H9 (cell line): ENCODE measurements at regions not wholly inside any gene's neighbourhood (a gene's known extent, or its start where the extent isn't known, plus 50 kb on each side); places are given as distances from the start of the nearest gene placed in this dataset.

Experiments used
- DNase-seq: peaks from one replicate; pipeline ENCODE4 v3.0.0-alpha.2; 2017
- H2AFZ ChIP-seq: one replicate; pipeline ENCODE4 v1.6.1; 2013; ENCODE audit warnings: mild to moderate bottlenecking, low read length, control low read depth, moderate library complexity
- H2AK5ac ChIP-seq: 2 replicates; pipeline ENCODE4 v1.6.1; 2013; ENCODE audit warnings: low read length, control low read depth, mixed read lengths; ENCODE audit not compliant: insufficient read length
- H2BK120ac ChIP-seq: one replicate; pipeline ENCODE4 v1.6.1; 2013; ENCODE audit warnings: low read depth, mild to moderate bottlenecking, low read length, control low read depth, inconsistent platforms; ENCODE audit not compliant: poor library complexity, severe bottlenecking
- H2BK12ac ChIP-seq: 2 replicates; pipeline ENCODE4 v1.6.1; 2013; ENCODE audit warnings: low read length, control low read depth, mixed read lengths, low read depth; ENCODE audit not compliant: insufficient read length
- H2BK15ac ChIP-seq: 2 replicates; pipeline ENCODE4 v1.6.1; 2013; ENCODE audit warnings: low read depth, low read length, control low read depth
- H2BK20ac ChIP-seq: one replicate; pipeline ENCODE4 v1.6.1; 2013; ENCODE audit warnings: low read depth, mild to moderate bottlenecking, low read length, control low read depth, inconsistent platforms; ENCODE audit not compliant: poor library complexity, severe bottlenecking
- H2BK5ac ChIP-seq: 2 replicates; pipeline ENCODE4 v1.6.1; 2013; ENCODE audit warnings: low read length, control low read depth, mixed read lengths; ENCODE audit not compliant: insufficient read length
- H3K14ac ChIP-seq: 2 replicates; pipeline ENCODE4 v1.6.1; 2013; ENCODE audit warnings: low read length, control low read depth; ENCODE audit not compliant: insufficient read depth
- H3K18ac ChIP-seq: 2 replicates; pipeline ENCODE4 v1.6.1; 2013; ENCODE audit warnings: low read depth, mild to moderate bottlenecking, mixed read lengths, low read length, control low read depth; ENCODE audit not compliant: insufficient read length
- H3K23ac ChIP-seq: 2 replicates; pipeline ENCODE4 v1.6.1; 2013; ENCODE audit warnings: low read length, control low read depth, mixed read lengths, low read depth; ENCODE audit not compliant: insufficient read length
- H3K23me2 ChIP-seq: 2 replicates; pipeline ENCODE4 v1.6.1; 2013; ENCODE audit warnings: low read depth, mild to moderate bottlenecking, mixed read lengths, low read length, control low read depth; ENCODE audit not compliant: insufficient read length, poor library complexity, severe bottlenecking
- H3K27ac ChIP-seq: 2 replicates; pipeline ENCODE4 v1.5.1; 2013; ENCODE audit warnings: low read length, control low read depth, mixed read lengths, low read depth; ENCODE audit not compliant: insufficient read length
- H3K27me3 ChIP-seq: 2 replicates; pipeline ENCODE4 v1.6.1; 2013; ENCODE audit warnings: low read length, control low read depth, inconsistent platforms; ENCODE audit not compliant: insufficient read depth
- H3K4ac ChIP-seq: 2 replicates; pipeline ENCODE4 v1.6.1; 2013; ENCODE audit warnings: low read depth, mild to moderate bottlenecking, control low read depth, inconsistent platforms, low read length, moderate library complexity
- H3K4me1 ChIP-seq: 2 replicates; pipeline ENCODE4 v1.6.1; 2013; ENCODE audit warnings: low read length, control low read depth, inconsistent platforms; ENCODE audit not compliant: insufficient read depth
- H3K4me2 ChIP-seq: 2 replicates; pipeline ENCODE4 v1.6.1; 2013; ENCODE audit warnings: low read length, control low read depth, mixed read lengths; ENCODE audit not compliant: insufficient read length, insufficient read depth
- H3K56ac ChIP-seq: 2 replicates; pipeline ENCODE4 v1.6.1; 2013; ENCODE audit warnings: low read depth, mild to moderate bottlenecking, mixed read lengths, low read length, control low read depth; ENCODE audit not compliant: insufficient read length
- H3K79me1 ChIP-seq: 2 replicates; pipeline ENCODE4 v1.6.1; 2013; ENCODE audit warnings: low read depth, mild to moderate bottlenecking, moderate library complexity, low read length, control low read depth, inconsistent platforms; ENCODE audit not compliant: insufficient read depth, poor library complexity, severe bottlenecking
- H3K79me2 ChIP-seq: 2 replicates; pipeline ENCODE4 v1.6.1; 2013; ENCODE audit warnings: low read length, control low read depth, inconsistent platforms; ENCODE audit not compliant: insufficient read depth
- H3K9ac ChIP-seq: 2 replicates; pipeline ENCODE4 v1.6.1; 2013; ENCODE audit warnings: low read length, control low read depth, mixed read lengths; ENCODE audit not compliant: insufficient read length; ENCODE audit errors: extremely low read depth
- H3K9me3 ChIP-seq: one replicate; pipeline ENCODE4 v1.6.1; 2013; ENCODE audit warnings: low read depth, low read length, inconsistent platforms; ENCODE audit not compliant: control insufficient read depth
- H3T11ph ChIP-seq: one replicate; pipeline ENCODE4 v1.6.1; 2013; ENCODE audit warnings: mild to moderate bottlenecking, low read length, control low read depth, inconsistent platforms
- H4K20me1 ChIP-seq: one replicate; pipeline ENCODE4 v1.6.1; 2013; ENCODE audit not compliant: control insufficient read depth, insufficient read length, insufficient read depth
- H4K5ac ChIP-seq: 2 replicates; pipeline ENCODE4 v1.6.1; 2013; ENCODE audit warnings: low read depth, mild to moderate bottlenecking, mixed read lengths, low read length, control low read depth; ENCODE audit not compliant: insufficient read length
- H4K8ac ChIP-seq: replicated peaks from 2 replicates; pipeline ENCODE4 v1.6.1; 2013; ENCODE audit warnings: low read length, control low read depth, mixed read lengths, low read depth; ENCODE audit not compliant: insufficient read length
- H4K91ac ChIP-seq: 2 replicates; pipeline ENCODE4 v1.6.1; 2013; ENCODE audit warnings: low read depth, mild to moderate bottlenecking, moderate library complexity, mixed read lengths, low read length, control low read depth; ENCODE audit not compliant: insufficient read length
- H3K27ac Mint-ChIP-seq, 3 experiments: 2 replicates in 2 of 3; 3 replicates in 1 of 3; pipeline ENCODE4 v1.8.0; 2020 to 2021; ENCODE audit warnings: mixed read lengths in 3 of 3, mild to moderate bottlenecking in 1 of 3, moderate library complexity in 1 of 3
- H3K27me3 Mint-ChIP-seq: 2 replicates; pipeline ENCODE4 v1.8.0; 2021; ENCODE audit warnings: low read depth, mild to moderate bottlenecking, moderate library complexity, mixed read lengths
- H3K36me3 Mint-ChIP-seq, 3 experiments: 2 replicates in 2 of 3; 3 replicates in 1 of 3; pipeline ENCODE4 v1.8.0; 2020 to 2021; ENCODE audit warnings: low read depth in 3 of 3, mixed read lengths in 3 of 3; ENCODE audit not compliant: insufficient read depth in 1 of 3
- H3K4me1 Mint-ChIP-seq, 2 experiments: 2 replicates each; pipeline ENCODE4 v1.8.0; 2020; ENCODE audit warnings: mixed read lengths in 2 of 2
- H3K4me3 Mint-ChIP-seq, 2 experiments: 2 replicates in 1 of 2; 3 replicates in 1 of 2; pipeline ENCODE4 v1.8.0; 2020 to 2021; ENCODE audit warnings: mild to moderate bottlenecking in 2 of 2, mixed read lengths in 2 of 2, moderate library complexity in 1 of 2
- H3K9me3 Mint-ChIP-seq, 2 experiments: 2 replicates in 1 of 2; 3 replicates in 1 of 2; pipeline ENCODE4 v1.8.0; 2020; ENCODE audit warnings: mild to moderate bottlenecking in 2 of 2, mixed read lengths in 2 of 2, moderate library complexity in 1 of 2
- CTCF ChIP-seq: fragments of 200-600 bp; sonication (generic); conservative IDR thresholded peaks from 3 replicates; pipeline ENCODE4 v1.8.0; 2021; ENCODE audit warnings: antibody characterized with exemption, mild to moderate bottlenecking
- WGBS: extraction: QIAGEN DNeasy Blood & Tissue Kit; methylation state at CpG from one replicate; pipeline ENCODE4 v1.1.7; 2013; ENCODE audit warnings: missing lambda C conversion rate, low lambda C conversion rate, mixed read lengths; ENCODE audit not compliant: insufficient read length; ENCODE audit errors: extremely low coverage; 5-methylcytosine and 5-hydroxymethylcytosine counted together

DNA sequence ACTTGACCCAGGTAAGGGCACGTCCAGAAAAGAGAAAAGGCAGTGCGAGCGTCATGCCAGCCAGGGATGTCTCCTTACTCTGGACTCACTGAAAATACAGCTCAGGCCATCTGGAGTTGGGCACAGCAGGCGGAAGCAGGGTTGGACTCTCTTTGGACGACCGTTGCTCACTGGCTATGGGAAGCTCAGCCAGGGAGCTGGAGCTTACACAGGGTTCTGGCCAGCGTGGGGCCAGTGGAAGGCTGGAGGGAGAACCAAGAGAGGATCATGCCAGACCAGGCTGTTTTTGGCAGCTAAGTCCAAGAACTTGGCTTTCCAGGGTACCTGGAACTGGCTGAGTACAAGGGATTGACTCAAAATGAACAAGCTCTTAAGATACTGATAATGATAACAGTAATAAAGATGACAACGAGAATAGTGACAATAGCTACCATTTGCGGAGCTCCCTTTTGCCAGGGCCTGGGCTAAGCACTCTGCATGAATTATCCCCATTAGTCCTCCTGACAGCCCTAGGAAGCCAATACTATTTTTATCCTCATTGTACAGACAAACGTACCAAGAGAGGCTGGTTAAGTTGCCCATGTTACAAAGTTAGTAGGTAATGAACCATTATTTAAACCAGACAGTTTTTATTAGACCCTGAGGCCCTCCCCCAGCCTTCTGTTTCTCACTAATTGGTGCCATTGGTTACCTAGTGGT, 177.6 kb downstream of the PTPN20 start:
- TF ChIP-seq CTCF = no peak
- H3K79me2 ChIP-seq = no peaks in the 10 kb centered on the region
- H3K56ac ChIP-seq = no peak overlapping the region
- no peak overlapping the region for H3K18ac ChIP-seq
- H2BK12ac ChIP-seq = no peak overlapping the region
- no peak overlapping the region for H3K27ac ChIP-seq
- no CpG with 5 or more reads among the region's 10 CpGs for WGBS
- Mint-ChIP-seq H3K4me1 (peaks cover 0 to 6% of the 10 kb centered on the region in 2 experiments; a peak in 2 of 4 replicates), H3K4me3 (no peak overlapping the region), H3K27me3 (no peaks in the 10 kb centered on the region; the same call in none of the 2 replicates), H3K9me3 (peaks cover 0 to 5% of the 10 kb centered on the region in 2 experiments; a peak in 2 of 5 replicates), H3K27ac (no peak overlapping the region; a peak in 1 of 7 replicates), H3K36me3 (no peaks in the 10 kb centered on the region)
- DNase-seq = no peak
- H3T11ph ChIP-seq = no peak overlapping the region
- H4K20me1 ChIP-seq = no peaks in the 10 kb centered on the region
- no peak overlapping the region for H4K5ac ChIP-seq
- no peak overlapping the region for H2BK20ac ChIP-seq
- no peak overlapping the region for H3K4ac ChIP-seq
- no peak overlapping the region for H3K23ac ChIP-seq
- no peaks in the 10 kb centered on the region for H3K23me2 ChIP-seq
- no peaks in the 10 kb centered on the region for H3K9me3 ChIP-seq
- no peaks in the 10 kb centered on the region for H3K4me1 ChIP-seq
- no peaks in the 10 kb centered on the region for H3K79me1 ChIP-seq
- H3K14ac ChIP-seq = no peak overlapping the region
- H4K91ac ChIP-seq = no peak overlapping the region
- no peak overlapping the region for H3K9ac ChIP-seq
- H2BK120ac ChIP-seq = no peak overlapping the region
- H2AK5ac ChIP-seq = no peak overlapping the region
- H4K8ac ChIP-seq = no peak overlapping the region
- no peak overlapping the region for H2AFZ ChIP-seq
- H2BK5ac ChIP-seq = no peak overlapping the region
- no peaks in the 10 kb centered on the region for H3K27me3 ChIP-seq
- no peak overlapping the region for H2BK15ac ChIP-seq
- no peak overlapping the region for H3K4me2 ChIP-seq
